ENCODE measurements at regions not wholly inside any gene's neighbourhood (a gene's known extent, or its start where the extent isn't known, plus 50 kb on each side); places are given as distances from the start of the nearest gene placed in this dataset.

DNA sequence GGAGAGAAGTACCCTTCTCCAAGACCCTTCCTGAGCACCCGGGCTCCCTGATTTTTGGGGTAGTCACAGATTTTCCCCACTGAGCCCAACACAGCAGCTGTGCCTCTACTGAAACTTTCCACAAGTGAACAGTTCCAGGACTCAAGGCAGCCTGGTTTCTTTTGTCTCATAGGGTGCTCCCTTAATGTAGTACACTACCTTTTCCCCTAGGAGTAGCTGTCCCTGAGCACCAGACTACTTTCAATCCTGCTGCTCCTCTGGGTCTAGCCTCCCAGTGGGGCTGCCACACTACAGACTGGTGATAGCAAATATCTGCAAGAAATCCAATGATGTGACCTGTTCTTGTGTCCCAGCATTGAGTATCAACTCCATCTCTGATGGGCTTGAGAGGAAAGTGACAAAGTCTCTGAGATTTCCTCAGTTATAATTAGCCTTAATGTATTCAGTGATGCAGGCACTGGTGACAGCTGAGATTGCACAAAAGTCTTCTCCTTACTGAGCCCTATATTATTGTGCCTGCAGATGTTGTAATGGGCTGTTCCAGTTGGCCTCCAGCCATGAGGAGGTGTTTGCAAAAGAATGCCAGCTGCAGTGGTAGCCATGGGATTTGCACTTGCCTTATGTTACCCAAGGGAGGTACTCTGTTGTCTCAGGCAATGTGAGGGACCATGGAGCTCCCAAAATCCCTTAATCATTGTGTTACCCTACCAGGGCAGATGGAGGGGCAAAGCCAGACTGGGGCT lies 1802.5 kb downstream of the EFNA5 start:
- FAIRE-seq: no peak
- Histone ChIP-seq H2AFZ (ENCODE audit: low read depth, low read length) (no peak overlapping the region), H3K9ac (replicated peaks; ENCODE audit: extremely low read depth, insufficient read depth, low read length) (no peak overlapping the region), H3K4me2 (ENCODE audit: insufficient read depth, low read length) (no peak overlapping the region), H3K4me3 (replicated peaks in 1 of 3; ENCODE audit: insufficient read depth in 1 of 3, low read depth in 1 of 3, low read length in 3 of 3) (no peak overlapping the region), H3K4me1 (ENCODE audit: control insufficient read depth, extremely low read depth, insufficient read depth, low read length) (no peaks in the 10 kb centered on the region), H4K20me1 (replicated peaks; ENCODE audit: control insufficient read depth, extremely low read depth, insufficient read depth, low read length) (no peaks in the 10 kb centered on the region), H3K9me1 (replicated peaks; ENCODE audit: control insufficient read depth, extremely low read depth, insufficient read depth, low read length) (no peaks in the 10 kb centered on the region), H3K79me2 (ENCODE audit: control insufficient read depth, insufficient read depth, low read length) (no peaks in the 10 kb centered on the region), H3K9me3 (replicated peaks; ENCODE audit: control insufficient read depth, insufficient read depth, low read length) (no peaks in the 10 kb centered on the region), H3K27me3 (ENCODE audit: control insufficient read depth in 2 of 2, insufficient read depth in 2 of 2, low read length in 2 of 2) (no peaks in the 10 kb centered on the region), H3K27ac (ENCODE audit: insufficient read depth, low read depth, low read length) (no peak overlapping the region), H3K36me3 (ENCODE audit: control insufficient read depth in 2 of 2, extremely low read depth in 1 of 2, insufficient read depth in 2 of 2, low read length in 2 of 2) (no peaks in the 10 kb centered on the region)
- TF ChIP-seq MYC (IDR thresholded peaks at IDR 0.05; ENCODE audit: low read depth, low read length) (no peak), FOS (IDR thresholded peaks at IDR 0.05; ENCODE audit: borderline replicate concordance, insufficient read depth, low read length) (no peak), JUN (IDR thresholded peaks at IDR 0.05; ENCODE audit: borderline replicate concordance, insufficient read depth, insufficient read length, low read depth) (no peak), POLR2A (IDR thresholded peaks at IDR 0.05; ENCODE audit: low read depth, low read length) (no peak), POLR2AphosphoS5 (IDR thresholded peaks at IDR 0.05; ENCODE audit: insufficient read depth, low read depth, low read length) (no peak), GATA2 (IDR thresholded peaks at IDR 0.05; ENCODE audit: insufficient read depth, insufficient read length, low read depth, low read length) (no peak), EZH2 (IDR thresholded peaks at IDR 0.05; ENCODE audit: borderline replicate concordance, low read depth, low read length, severe bottlenecking) (no peak)
- TF ChIP-seq, protein P1, sequence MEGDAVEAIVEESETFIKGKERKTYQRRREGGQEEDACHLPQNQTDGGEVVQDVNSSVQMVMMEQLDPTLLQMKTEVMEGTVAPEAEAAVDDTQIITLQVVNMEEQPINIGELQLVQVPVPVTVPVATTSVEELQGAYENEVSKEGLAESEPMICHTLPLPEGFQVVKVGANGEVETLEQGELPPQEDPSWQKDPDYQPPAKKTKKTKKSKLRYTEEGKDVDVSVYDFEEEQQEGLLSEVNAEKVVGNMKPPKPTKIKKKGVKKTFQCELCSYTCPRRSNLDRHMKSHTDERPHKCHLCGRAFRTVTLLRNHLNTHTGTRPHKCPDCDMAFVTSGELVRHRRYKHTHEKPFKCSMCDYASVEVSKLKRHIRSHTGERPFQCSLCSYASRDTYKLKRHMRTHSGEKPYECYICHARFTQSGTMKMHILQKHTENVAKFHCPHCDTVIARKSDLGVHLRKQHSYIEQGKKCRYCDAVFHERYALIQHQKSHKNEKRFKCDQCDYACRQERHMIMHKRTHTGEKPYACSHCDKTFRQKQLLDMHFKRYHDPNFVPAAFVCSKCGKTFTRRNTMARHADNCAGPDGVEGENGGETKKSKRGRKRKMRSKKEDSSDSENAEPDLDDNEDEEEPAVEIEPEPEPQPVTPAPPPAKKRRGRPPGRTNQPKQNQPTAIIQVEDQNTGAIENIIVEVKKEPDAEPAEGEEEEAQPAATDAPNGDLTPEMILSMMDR (IDR thresholded peaks at IDR 0.05; ENCODE audit: extremely low read depth in 1 of 2, insufficient read depth in 1 of 2, low read depth in 1 of 2, low read length in 2 of 2): no peak
- TF ChIP-seq, protein P2, sequence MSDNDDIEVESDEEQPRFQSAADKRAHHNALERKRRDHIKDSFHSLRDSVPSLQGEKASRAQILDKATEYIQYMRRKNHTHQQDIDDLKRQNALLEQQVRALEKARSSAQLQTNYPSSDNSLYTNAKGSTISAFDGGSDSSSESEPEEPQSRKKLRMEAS (IDR thresholded peaks at IDR 0.05; ENCODE audit: insufficient read depth, insufficient read length): no peak
- no TSS peak for BruUV-seq (replicated peaks)
- intact Hi-C loops (cut with micrococcal nuclease) (no loop called here), dilution Hi-C loops (cut with MboI; ENCODE audit: extremely low pct_ligation_motif_present, low sequenced_read_pairs) (no loop called here)
- DNase-seq (ENCODE audit: low read depth, low spot score): no peak
- CTCF ChIA-PET: no interaction called here
- POLR2A ChIA-PET: no interaction called here

All from endothelial cell of umbilical vein (primary cell).